A673 (cell line): ENCODE measurements at regions not wholly inside any gene's neighbourhood (a gene's known extent, or its start where the extent isn't known, plus 50 kb on each side); places are given as distances from the start of the nearest gene placed in this dataset.

Experiments used
- CTCF ChIP-seq: fragments of 300-800, 200-600 bp; sonication (generic); conservative IDR thresholded peaks from 2 replicates; pipeline ENCODE4 v1.5.1; 2017; ENCODE audit warnings: low read depth, mild to moderate bottlenecking, antibody characterized with exemption, low read length, moderate library complexity, mixed read lengths
- EZH2 ChIP-seq: fragments of 200-600 bp; sonication (generic); IDR thresholded peaks from 2 replicates; pipeline ENCODE4 v1.6.1; 2017; ENCODE audit warnings: borderline replicate concordance, low read depth, mild to moderate bottlenecking, mixed read lengths, antibody characterized with exemption, low read length; ENCODE audit not compliant: poor library complexity, severe bottlenecking

DNA sequence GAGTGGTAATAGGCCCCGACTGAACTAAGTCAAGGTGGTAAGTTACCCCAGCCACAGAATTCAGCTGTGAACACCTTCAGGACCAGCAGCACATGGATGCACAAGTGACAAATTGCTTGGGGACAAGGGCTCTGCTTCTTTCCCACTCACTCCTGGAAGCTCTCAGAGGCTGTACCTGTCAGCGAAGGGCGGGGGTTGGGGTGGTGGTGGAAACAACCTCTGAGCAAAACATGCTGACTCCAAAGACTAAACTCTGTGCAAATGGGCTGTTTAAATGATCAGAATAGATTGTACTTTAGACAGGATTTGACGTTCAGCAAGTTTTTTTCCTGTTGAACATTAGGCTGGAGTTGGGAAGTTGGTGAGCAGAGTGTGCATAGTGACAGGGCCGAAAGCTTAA lies 544.5 kb upstream of the ZNF608 start:
- TF ChIP-seq EZH2 (no peak), CTCF (no peak)
